H9 (cell line): ENCODE measurements at regions not wholly inside any gene's neighbourhood (a gene's known extent, or its start where the extent isn't known, plus 50 kb on each side); places are given as distances from the start of the nearest gene placed in this dataset.
"Not testable (repeated sequence)": the region's sequence is repeated elsewhere in the genome, so short reads cannot be mapped to it uniquely, and the experiment has no call there.

Source experiments
- DNase-seq: peaks from one replicate; pipeline ENCODE4 v3.0.0-alpha.2; 2017
- H2AFZ ChIP-seq: one replicate; pipeline ENCODE4 v1.6.1; 2013; ENCODE audit warnings: mild to moderate bottlenecking, low read length, control low read depth, moderate library complexity
- H2AK5ac ChIP-seq: 2 replicates; pipeline ENCODE4 v1.6.1; 2013; ENCODE audit warnings: low read length, control low read depth, mixed read lengths; ENCODE audit not compliant: insufficient read length
- H2BK120ac ChIP-seq: one replicate; pipeline ENCODE4 v1.6.1; 2013; ENCODE audit warnings: low read depth, mild to moderate bottlenecking, low read length, control low read depth, inconsistent platforms; ENCODE audit not compliant: poor library complexity, severe bottlenecking
- H2BK12ac ChIP-seq: 2 replicates; pipeline ENCODE4 v1.6.1; 2013; ENCODE audit warnings: low read length, control low read depth, mixed read lengths, low read depth; ENCODE audit not compliant: insufficient read length
- H2BK15ac ChIP-seq: 2 replicates; pipeline ENCODE4 v1.6.1; 2013; ENCODE audit warnings: low read depth, low read length, control low read depth
- H2BK20ac ChIP-seq: one replicate; pipeline ENCODE4 v1.6.1; 2013; ENCODE audit warnings: low read depth, mild to moderate bottlenecking, low read length, control low read depth, inconsistent platforms; ENCODE audit not compliant: poor library complexity, severe bottlenecking
- H2BK5ac ChIP-seq: 2 replicates; pipeline ENCODE4 v1.6.1; 2013; ENCODE audit warnings: low read length, control low read depth, mixed read lengths; ENCODE audit not compliant: insufficient read length
- H3K14ac ChIP-seq: 2 replicates; pipeline ENCODE4 v1.6.1; 2013; ENCODE audit warnings: low read length, control low read depth; ENCODE audit not compliant: insufficient read depth
- H3K18ac ChIP-seq: 2 replicates; pipeline ENCODE4 v1.6.1; 2013; ENCODE audit warnings: low read depth, mild to moderate bottlenecking, mixed read lengths, low read length, control low read depth; ENCODE audit not compliant: insufficient read length
- H3K23ac ChIP-seq: 2 replicates; pipeline ENCODE4 v1.6.1; 2013; ENCODE audit warnings: low read length, control low read depth, mixed read lengths, low read depth; ENCODE audit not compliant: insufficient read length
- H3K23me2 ChIP-seq: 2 replicates; pipeline ENCODE4 v1.6.1; 2013; ENCODE audit warnings: low read depth, mild to moderate bottlenecking, mixed read lengths, low read length, control low read depth; ENCODE audit not compliant: insufficient read length, poor library complexity, severe bottlenecking
- H3K27ac ChIP-seq: 2 replicates; pipeline ENCODE4 v1.5.1; 2013; ENCODE audit warnings: low read length, control low read depth, mixed read lengths, low read depth; ENCODE audit not compliant: insufficient read length
- H3K27me3 ChIP-seq: 2 replicates; pipeline ENCODE4 v1.6.1; 2013; ENCODE audit warnings: low read length, control low read depth, inconsistent platforms; ENCODE audit not compliant: insufficient read depth
- H3K4ac ChIP-seq: 2 replicates; pipeline ENCODE4 v1.6.1; 2013; ENCODE audit warnings: low read depth, mild to moderate bottlenecking, control low read depth, inconsistent platforms, low read length, moderate library complexity
- H3K4me1 ChIP-seq: 2 replicates; pipeline ENCODE4 v1.6.1; 2013; ENCODE audit warnings: low read length, control low read depth, inconsistent platforms; ENCODE audit not compliant: insufficient read depth
- H3K4me2 ChIP-seq: 2 replicates; pipeline ENCODE4 v1.6.1; 2013; ENCODE audit warnings: low read length, control low read depth, mixed read lengths; ENCODE audit not compliant: insufficient read length, insufficient read depth
- H3K56ac ChIP-seq: 2 replicates; pipeline ENCODE4 v1.6.1; 2013; ENCODE audit warnings: low read depth, mild to moderate bottlenecking, mixed read lengths, low read length, control low read depth; ENCODE audit not compliant: insufficient read length
- H3K79me1 ChIP-seq: 2 replicates; pipeline ENCODE4 v1.6.1; 2013; ENCODE audit warnings: low read depth, mild to moderate bottlenecking, moderate library complexity, low read length, control low read depth, inconsistent platforms; ENCODE audit not compliant: insufficient read depth, poor library complexity, severe bottlenecking
- H3K79me2 ChIP-seq: 2 replicates; pipeline ENCODE4 v1.6.1; 2013; ENCODE audit warnings: low read length, control low read depth, inconsistent platforms; ENCODE audit not compliant: insufficient read depth
- H3K9ac ChIP-seq: 2 replicates; pipeline ENCODE4 v1.6.1; 2013; ENCODE audit warnings: low read length, control low read depth, mixed read lengths; ENCODE audit not compliant: insufficient read length; ENCODE audit errors: extremely low read depth
- H3K9me3 ChIP-seq: one replicate; pipeline ENCODE4 v1.6.1; 2013; ENCODE audit warnings: low read depth, low read length, inconsistent platforms; ENCODE audit not compliant: control insufficient read depth
- H3T11ph ChIP-seq: one replicate; pipeline ENCODE4 v1.6.1; 2013; ENCODE audit warnings: mild to moderate bottlenecking, low read length, control low read depth, inconsistent platforms
- H4K20me1 ChIP-seq: one replicate; pipeline ENCODE4 v1.6.1; 2013; ENCODE audit not compliant: control insufficient read depth, insufficient read length, insufficient read depth
- H4K5ac ChIP-seq: 2 replicates; pipeline ENCODE4 v1.6.1; 2013; ENCODE audit warnings: low read depth, mild to moderate bottlenecking, mixed read lengths, low read length, control low read depth; ENCODE audit not compliant: insufficient read length
- H4K8ac ChIP-seq: replicated peaks from 2 replicates; pipeline ENCODE4 v1.6.1; 2013; ENCODE audit warnings: low read length, control low read depth, mixed read lengths, low read depth; ENCODE audit not compliant: insufficient read length
- H4K91ac ChIP-seq: 2 replicates; pipeline ENCODE4 v1.6.1; 2013; ENCODE audit warnings: low read depth, mild to moderate bottlenecking, moderate library complexity, mixed read lengths, low read length, control low read depth; ENCODE audit not compliant: insufficient read length
- H3K27ac Mint-ChIP-seq, 3 experiments: 2 replicates in 2 of 3; 3 replicates in 1 of 3; pipeline ENCODE4 v1.8.0; 2020 to 2021; ENCODE audit warnings: mixed read lengths in 3 of 3, mild to moderate bottlenecking in 1 of 3, moderate library complexity in 1 of 3
- H3K27me3 Mint-ChIP-seq: 2 replicates; pipeline ENCODE4 v1.8.0; 2021; ENCODE audit warnings: low read depth, mild to moderate bottlenecking, moderate library complexity, mixed read lengths
- H3K36me3 Mint-ChIP-seq, 3 experiments: 2 replicates in 2 of 3; 3 replicates in 1 of 3; pipeline ENCODE4 v1.8.0; 2020 to 2021; ENCODE audit warnings: low read depth in 3 of 3, mixed read lengths in 3 of 3; ENCODE audit not compliant: insufficient read depth in 1 of 3
- H3K4me1 Mint-ChIP-seq, 2 experiments: 2 replicates each; pipeline ENCODE4 v1.8.0; 2020; ENCODE audit warnings: mixed read lengths in 2 of 2
- H3K4me3 Mint-ChIP-seq, 2 experiments: 2 replicates in 1 of 2; 3 replicates in 1 of 2; pipeline ENCODE4 v1.8.0; 2020 to 2021; ENCODE audit warnings: mild to moderate bottlenecking in 2 of 2, mixed read lengths in 2 of 2, moderate library complexity in 1 of 2
- H3K9me3 Mint-ChIP-seq, 2 experiments: 2 replicates in 1 of 2; 3 replicates in 1 of 2; pipeline ENCODE4 v1.8.0; 2020; ENCODE audit warnings: mild to moderate bottlenecking in 2 of 2, mixed read lengths in 2 of 2, moderate library complexity in 1 of 2
- WGBS: extraction: QIAGEN DNeasy Blood & Tissue Kit; methylation state at CpG from one replicate; pipeline ENCODE4 v1.1.7; 2013; ENCODE audit warnings: missing lambda C conversion rate, low lambda C conversion rate, mixed read lengths; ENCODE audit not compliant: insufficient read length; ENCODE audit errors: extremely low coverage; 5-methylcytosine and 5-hydroxymethylcytosine counted together

DNA sequence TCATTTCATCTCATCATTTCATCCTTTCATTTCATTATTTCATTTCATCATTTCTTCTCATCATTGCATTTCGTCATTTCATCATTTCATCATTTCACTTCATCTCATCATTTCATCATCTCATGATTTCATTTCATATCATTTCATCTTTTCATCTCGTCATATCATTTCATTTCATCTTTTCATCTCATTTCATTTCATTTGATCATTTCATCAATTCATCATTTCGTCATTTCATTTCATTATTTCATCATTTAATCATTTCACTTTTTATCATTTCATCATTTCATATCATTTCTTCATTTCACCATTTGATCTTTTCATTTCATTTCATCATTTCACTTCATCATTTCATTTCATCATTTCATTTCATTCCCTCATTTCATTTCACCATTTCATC lies 445.8 kb downstream of the ANKRD30B start:
- not testable (repeated sequence) for H3K9me3 ChIP-seq, H3K4me1 Mint-ChIP-seq, H4K8ac ChIP-seq, H3K18ac ChIP-seq, H4K91ac ChIP-seq, H3K14ac ChIP-seq, H3K27ac ChIP-seq, DNase-seq, H3K79me1 ChIP-seq, H3K4me2 ChIP-seq, H4K5ac ChIP-seq, H2BK12ac ChIP-seq, H3K27me3 ChIP-seq, H4K20me1 ChIP-seq, H3K4ac ChIP-seq, H3K4me1 ChIP-seq, H3K9ac ChIP-seq, H2BK5ac ChIP-seq, H3T11ph ChIP-seq, H3K56ac ChIP-seq, H2BK15ac ChIP-seq, H3K23ac ChIP-seq, H3K27me3 Mint-ChIP-seq, H2BK20ac ChIP-seq, H2BK120ac ChIP-seq, H2AK5ac ChIP-seq, H2AFZ ChIP-seq, H3K4me3 Mint-ChIP-seq, H3K27ac Mint-ChIP-seq, H3K79me2 ChIP-seq, H3K23me2 ChIP-seq
- H3K36me3 Mint-ChIP-seq = peaks cover 5 to 11% (median 5%) of the 10 kb centered on the region in 3 experiments; a peak in 5 of 7 replicates
- H3K9me3 Mint-ChIP-seq = peaks cover 35 to 36% of the 10 kb centered on the region in 2 experiments
- WGBS = 100% methylated on average over 3 of the region's 3 CpGs

DNA sequence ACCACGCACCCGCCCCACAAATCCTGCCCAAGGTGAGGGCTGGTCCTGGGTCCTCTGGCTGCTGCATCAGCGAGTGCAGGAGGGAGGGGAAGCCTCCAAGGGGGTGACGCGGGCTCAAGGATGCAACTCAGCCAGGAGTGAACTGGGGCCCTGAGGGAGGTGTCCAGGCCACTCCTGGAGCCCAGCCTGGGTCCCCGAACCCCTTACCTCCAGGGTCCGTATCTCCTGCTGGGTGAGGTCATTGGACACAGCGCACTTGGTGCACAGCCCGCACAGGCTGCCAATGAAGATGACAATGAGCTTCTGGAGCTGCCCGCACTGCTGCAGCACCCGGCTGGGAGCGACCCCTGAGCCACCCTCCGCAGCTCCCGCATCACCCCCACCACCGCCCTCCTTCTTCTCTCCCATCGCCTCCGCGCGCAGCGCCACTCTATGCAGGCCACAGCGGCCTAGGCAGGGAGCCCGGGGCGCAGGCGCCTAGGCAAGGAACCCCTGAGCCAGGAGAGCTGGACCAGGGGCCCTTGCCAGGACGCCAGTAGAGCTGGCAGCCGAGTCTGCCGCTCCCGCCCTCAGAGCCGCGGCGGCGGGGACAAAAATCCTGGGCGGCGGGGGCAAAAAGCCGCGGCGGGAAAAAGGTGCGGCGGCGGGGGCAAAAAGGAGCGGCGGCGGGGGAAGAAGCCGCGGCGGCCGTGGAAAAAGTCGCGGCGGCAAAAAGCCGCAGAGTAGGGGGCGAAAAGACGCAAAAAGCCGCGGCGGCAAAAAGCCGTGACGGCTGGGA lies 449.6 kb downstream of the ANKRD30B start:
- H2BK120ac ChIP-seq, H4K8ac ChIP-seq, H3K4ac ChIP-seq, H2AFZ ChIP-seq, H3T11ph ChIP-seq, H3K56ac ChIP-seq, H2BK15ac ChIP-seq, H3K79me2 ChIP-seq, H3K4me3 Mint-ChIP-seq, H3K4me1 ChIP-seq, H3K23me2 ChIP-seq, H2AK5ac ChIP-seq, H3K79me1 ChIP-seq, H3K27ac ChIP-seq, H4K5ac ChIP-seq, H3K27me3 Mint-ChIP-seq, H4K20me1 ChIP-seq, H3K23ac ChIP-seq, H3K4me1 Mint-ChIP-seq, H3K4me2 ChIP-seq, H2BK20ac ChIP-seq, H2BK5ac ChIP-seq, H2BK12ac ChIP-seq, H3K27ac Mint-ChIP-seq, H3K14ac ChIP-seq, H3K27me3 ChIP-seq, H4K91ac ChIP-seq, H3K18ac ChIP-seq, DNase-seq, H3K9ac ChIP-seq: not testable (repeated sequence)
- H3K9me3 Mint-ChIP-seq = peaks cover 48 to 56% of the 10 kb centered on the region in 2 experiments
- peaks cover 14% of the 10 kb centered on the region for H3K9me3 ChIP-seq
- peaks cover 5 to 23% (median 14%) of the 10 kb centered on the region in 3 experiments; a peak in 5 of 7 replicates for H3K36me3 Mint-ChIP-seq
- no CpG with 5 or more reads among the region's 58 CpGs for WGBS
